Neutrophil (primary cell): ENCODE measurements at regions not wholly inside any gene's neighbourhood (a gene's known extent, or its start where the extent isn't known, plus 50 kb on each side); places are given as distances from the start of the nearest gene placed in this dataset.

Source experiments
- H3K27ac ChIP-seq: fragments of 200-600 bp; sonication (generic); 2 replicates; pipeline ENCODE4 v1.5.1; 2016; ENCODE audit warnings: mild to moderate bottlenecking, moderate library complexity
- H3K27me3 ChIP-seq: fragments of 200-600 bp; sonication (generic); 2 replicates; pipeline ENCODE4 v1.6.0; 2016; ENCODE audit warnings: mild to moderate bottlenecking
- H3K36me3 ChIP-seq: fragments of 200-600 bp; sonication (generic); 2 replicates; pipeline ENCODE4 v1.5.1; 2017
- H3K4me1 ChIP-seq, 2 experiments: fragments of 200-600 bp in 1 of 2; sonication (generic) in 1 of 2; 1 replicate in 1 of 2; 2 replicates in 1 of 2; pipeline versions ENCODE4 v1.5.1 to v1.6.1; 2013 to 2016; ENCODE audit warnings: low read depth in 1 of 2, low read length in 1 of 2, mild to moderate bottlenecking in 1 of 2, moderate library complexity in 1 of 2; ENCODE audit not compliant: control insufficient read depth in 1 of 2, insufficient read depth in 1 of 2
- H3K4me3 ChIP-seq, 2 experiments: fragments of 200-600 bp in 1 of 2; sonication (generic) in 1 of 2; 1 replicate in 1 of 2; 2 replicates in 1 of 2; pipeline ENCODE4 v1.5.1; 2013 to 2016; ENCODE audit warnings: low read depth in 1 of 2, low read length in 1 of 2, mild to moderate bottlenecking in 1 of 2, moderate library complexity in 1 of 2
- H3K9me3 ChIP-seq: fragments of 200-600 bp; sonication (generic); 2 replicates; pipeline ENCODE4 v1.5.1; 2016
- TF ChIP-seq, protein P1 (sequence below): fragments of 200-600 bp; sonication (generic); IDR thresholded peaks from 2 replicates; pipeline ENCODE4 v1.5.1; 2016; ENCODE audit warnings: antibody characterized with exemption

DNA sequence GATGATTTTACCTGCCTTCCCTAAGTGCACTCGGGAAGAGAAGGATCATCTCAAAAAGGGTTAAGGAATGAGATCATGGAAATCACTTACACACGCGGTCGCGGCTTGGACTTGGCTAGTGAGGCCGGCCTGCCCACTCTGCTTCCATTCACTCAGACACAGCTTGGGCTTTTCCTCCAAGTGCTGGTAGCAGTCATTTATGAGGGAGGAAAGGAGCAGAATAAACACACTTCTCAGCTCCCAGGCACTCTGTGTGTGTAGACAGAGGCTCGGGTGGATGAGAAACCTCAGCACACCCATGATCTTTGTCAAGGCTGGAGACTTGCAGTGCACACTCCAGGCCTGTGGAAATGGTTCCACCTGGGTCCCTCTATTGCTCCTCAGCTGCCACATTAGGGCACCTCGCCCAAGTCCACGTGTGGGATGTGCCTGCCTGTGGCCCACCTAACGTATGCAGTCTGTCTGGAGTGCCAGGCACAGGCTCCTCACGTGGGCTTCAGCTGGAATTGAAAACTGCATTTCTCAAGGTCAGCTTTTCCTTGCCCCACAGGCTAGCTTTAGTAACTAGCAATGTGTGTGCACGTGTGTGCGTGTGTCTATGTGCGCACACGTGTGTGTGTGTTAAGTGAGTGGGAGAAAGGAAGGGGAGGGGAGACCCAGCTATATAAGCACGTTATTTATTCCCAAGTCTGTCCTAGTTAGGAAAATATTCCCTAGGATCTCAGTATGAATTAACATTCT, 288.4 kb downstream of the SOX11 start:
- H3K9me3 ChIP-seq, result no peaks in the 10 kb centered on the region
- H3K36me3 ChIP-seq, result no peaks in the 10 kb centered on the region
- H3K27me3 ChIP-seq, result peaks cover 11% of the 10 kb centered on the region
- no peak overlapping the region for H3K4me3 ChIP-seq
- H3K4me1 ChIP-seq, result no peaks in the 10 kb centered on the region
- TF ChIP-seq, protein P1, sequence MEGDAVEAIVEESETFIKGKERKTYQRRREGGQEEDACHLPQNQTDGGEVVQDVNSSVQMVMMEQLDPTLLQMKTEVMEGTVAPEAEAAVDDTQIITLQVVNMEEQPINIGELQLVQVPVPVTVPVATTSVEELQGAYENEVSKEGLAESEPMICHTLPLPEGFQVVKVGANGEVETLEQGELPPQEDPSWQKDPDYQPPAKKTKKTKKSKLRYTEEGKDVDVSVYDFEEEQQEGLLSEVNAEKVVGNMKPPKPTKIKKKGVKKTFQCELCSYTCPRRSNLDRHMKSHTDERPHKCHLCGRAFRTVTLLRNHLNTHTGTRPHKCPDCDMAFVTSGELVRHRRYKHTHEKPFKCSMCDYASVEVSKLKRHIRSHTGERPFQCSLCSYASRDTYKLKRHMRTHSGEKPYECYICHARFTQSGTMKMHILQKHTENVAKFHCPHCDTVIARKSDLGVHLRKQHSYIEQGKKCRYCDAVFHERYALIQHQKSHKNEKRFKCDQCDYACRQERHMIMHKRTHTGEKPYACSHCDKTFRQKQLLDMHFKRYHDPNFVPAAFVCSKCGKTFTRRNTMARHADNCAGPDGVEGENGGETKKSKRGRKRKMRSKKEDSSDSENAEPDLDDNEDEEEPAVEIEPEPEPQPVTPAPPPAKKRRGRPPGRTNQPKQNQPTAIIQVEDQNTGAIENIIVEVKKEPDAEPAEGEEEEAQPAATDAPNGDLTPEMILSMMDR, result no peak
- H3K27ac ChIP-seq, result no peak overlapping the region

DNA sequence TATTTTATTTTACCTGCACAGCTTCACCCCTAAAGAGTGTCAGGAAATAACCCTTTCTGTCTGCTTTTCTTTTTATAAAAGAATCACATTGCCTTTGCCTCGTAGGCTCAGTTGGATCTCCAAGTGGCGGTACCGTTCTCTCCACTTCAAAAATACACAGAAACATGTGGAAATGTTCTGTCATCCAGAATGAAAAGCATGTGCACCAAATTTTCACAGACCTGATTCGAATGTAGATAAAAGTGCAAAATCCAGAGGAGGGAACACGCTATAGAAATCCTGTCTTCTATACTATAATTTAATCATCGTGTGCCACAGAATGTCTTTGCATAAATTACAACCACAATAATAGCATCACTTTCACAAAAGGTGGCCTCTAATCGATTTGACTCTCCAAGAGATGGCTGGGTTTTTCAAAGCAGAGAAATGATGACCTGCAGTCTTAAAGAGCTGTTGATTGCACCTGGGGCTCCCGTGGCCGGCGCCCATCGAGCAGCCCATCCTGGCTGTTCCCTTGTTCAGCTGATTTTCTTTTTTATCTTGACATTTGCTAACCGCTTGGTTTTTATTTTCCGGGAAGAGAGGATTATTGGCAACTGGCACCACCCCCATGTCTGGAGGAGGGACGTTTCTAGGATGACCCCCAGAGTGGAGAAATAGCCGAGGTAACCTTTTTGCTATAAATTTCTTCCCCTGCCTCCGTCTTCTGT, 290.2 kb downstream of the SOX11 start:
- Histone ChIP-seq H3K27me3 (peaks cover 11% of the 10 kb centered on the region), H3K4me1 (no peaks in the 10 kb centered on the region), H3K4me3 (no peak overlapping the region), H3K9me3 (no peaks in the 10 kb centered on the region), H3K36me3 (no peaks in the 10 kb centered on the region), H3K27ac (no peak overlapping the region)
- TF ChIP-seq, protein P1, result no peak

DNA sequence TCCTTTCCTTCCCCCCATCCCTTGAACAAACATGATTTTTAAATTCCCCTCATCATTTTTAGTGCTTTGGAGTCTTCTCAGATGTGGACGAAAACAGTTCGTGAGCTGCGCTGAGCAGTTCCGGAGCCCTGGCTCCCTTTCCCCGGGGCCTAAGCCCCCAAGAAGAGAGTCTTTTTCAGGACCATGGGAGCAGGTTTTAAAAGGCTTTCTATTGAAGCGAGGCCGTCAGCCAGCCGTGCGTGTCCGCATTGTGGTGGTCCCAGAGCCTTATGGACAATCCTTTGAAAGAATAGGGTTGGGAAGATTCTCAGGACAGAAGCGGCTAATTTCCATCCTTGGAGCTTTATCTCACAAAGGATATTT, 290.7 kb downstream of the SOX11 start:
- H3K27ac ChIP-seq, result no peak overlapping the region
- peaks cover 11% of the 10 kb centered on the region for H3K27me3 ChIP-seq
- no peaks in the 10 kb centered on the region for H3K36me3 ChIP-seq
- no peak overlapping the region for H3K4me3 ChIP-seq
- TF ChIP-seq, protein P1, result no peak
- H3K9me3 ChIP-seq, result no peaks in the 10 kb centered on the region
- no peaks in the 10 kb centered on the region for H3K4me1 ChIP-seq

DNA sequence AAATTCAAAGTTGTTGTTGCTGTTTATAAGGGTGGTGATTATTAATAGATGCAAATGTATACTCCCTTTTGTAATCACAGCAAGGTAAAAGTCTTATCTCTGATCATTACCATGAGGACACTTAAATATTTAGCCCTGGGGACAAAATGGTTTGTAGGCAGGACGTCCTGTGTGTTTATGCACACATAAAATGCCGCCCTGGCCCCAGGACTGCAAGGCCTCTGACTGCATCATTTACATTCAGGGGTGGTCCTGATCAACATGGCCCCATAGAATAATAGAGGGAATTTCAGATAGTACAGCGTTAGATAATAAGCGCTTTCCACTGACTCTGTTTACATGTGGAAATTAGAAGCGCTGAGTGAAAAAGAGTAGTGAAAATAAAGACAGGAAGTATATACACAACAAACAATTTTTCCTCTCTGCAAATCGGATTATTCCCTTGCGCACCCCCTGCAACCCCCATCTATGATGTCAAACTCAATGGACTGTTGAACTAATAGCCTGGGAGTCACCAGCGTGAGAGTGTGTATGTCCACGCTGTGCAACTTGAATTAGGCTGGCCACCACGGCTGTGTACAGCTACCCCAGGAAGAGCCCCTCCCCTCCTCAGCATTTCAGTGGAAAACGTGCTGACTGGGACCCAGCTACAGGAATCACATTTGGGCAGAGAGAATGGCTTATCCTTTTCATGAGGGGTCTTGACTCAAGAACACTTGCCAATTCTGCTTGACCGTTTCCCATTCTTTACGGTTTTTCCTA, 291.5 kb downstream of the SOX11 start:
- TF ChIP-seq, protein P1, result no peak
- Histone ChIP-seq H3K9me3 (no peaks in the 10 kb centered on the region), H3K4me3 (no peak overlapping the region), H3K27ac (no peak overlapping the region), H3K4me1 (no peaks in the 10 kb centered on the region), H3K36me3 (no peaks in the 10 kb centered on the region), H3K27me3 (peaks cover 11% of the 10 kb centered on the region)

DNA sequence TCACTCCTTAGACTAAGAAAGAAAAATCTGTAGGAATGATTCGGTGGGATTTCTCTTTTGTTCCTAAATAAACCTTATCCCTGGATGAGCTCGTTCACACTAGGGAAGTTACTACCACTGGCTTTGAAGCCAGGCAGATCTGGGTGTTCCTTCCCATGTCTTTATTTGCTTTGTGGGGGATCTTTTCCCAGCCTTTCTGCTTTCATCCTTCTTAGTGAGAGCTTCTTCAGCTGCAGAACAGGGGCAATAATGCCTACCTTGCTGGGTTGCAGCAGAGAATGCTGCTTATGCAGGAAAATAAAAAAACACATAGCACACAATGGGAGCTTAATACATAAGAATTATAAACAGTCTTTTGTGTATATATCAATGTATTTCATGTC, 292.1 kb downstream of the SOX11 start:
- H3K27ac ChIP-seq, result no peak overlapping the region
- H3K4me3 ChIP-seq, result no peak overlapping the region
- peaks cover 11% of the 10 kb centered on the region for H3K27me3 ChIP-seq
- H3K36me3 ChIP-seq, result no peaks in the 10 kb centered on the region
- TF ChIP-seq, protein P1, result no peak
- H3K9me3 ChIP-seq, result no peaks in the 10 kb centered on the region
- H3K4me1 ChIP-seq, result no peaks in the 10 kb centered on the region
